ENCODE measurements at regions not wholly inside any gene's neighbourhood (a gene's known extent, or its start where the extent isn't known, plus 50 kb on each side); places are given as distances from the start of the nearest gene placed in this dataset.

DNA sequence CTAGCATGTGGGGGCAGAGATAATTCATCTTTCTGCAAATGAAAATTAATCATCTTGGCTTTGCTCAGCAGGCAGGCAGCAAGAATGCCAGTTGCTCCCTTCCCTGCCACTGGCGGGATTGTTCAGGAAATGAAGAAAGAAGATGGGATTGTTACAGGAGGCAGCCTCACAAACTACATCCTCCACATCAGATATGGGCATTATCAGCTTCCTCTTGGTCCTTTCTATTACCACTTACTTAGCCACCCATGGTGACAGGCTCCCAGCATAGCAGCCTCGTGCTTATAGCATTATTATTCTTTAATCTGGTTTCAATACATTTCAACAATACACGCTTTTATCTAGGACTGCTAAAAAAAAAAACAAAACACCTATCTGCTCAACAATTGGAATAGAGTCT, 461.6 kb upstream of the ISX start:
- H3K36me3 ChIP-seq (ENCODE audit: control insufficient read depth, insufficient read depth, low read length) = no peaks in the 10 kb centered on the region
- TF ChIP-seq, protein P1, sequence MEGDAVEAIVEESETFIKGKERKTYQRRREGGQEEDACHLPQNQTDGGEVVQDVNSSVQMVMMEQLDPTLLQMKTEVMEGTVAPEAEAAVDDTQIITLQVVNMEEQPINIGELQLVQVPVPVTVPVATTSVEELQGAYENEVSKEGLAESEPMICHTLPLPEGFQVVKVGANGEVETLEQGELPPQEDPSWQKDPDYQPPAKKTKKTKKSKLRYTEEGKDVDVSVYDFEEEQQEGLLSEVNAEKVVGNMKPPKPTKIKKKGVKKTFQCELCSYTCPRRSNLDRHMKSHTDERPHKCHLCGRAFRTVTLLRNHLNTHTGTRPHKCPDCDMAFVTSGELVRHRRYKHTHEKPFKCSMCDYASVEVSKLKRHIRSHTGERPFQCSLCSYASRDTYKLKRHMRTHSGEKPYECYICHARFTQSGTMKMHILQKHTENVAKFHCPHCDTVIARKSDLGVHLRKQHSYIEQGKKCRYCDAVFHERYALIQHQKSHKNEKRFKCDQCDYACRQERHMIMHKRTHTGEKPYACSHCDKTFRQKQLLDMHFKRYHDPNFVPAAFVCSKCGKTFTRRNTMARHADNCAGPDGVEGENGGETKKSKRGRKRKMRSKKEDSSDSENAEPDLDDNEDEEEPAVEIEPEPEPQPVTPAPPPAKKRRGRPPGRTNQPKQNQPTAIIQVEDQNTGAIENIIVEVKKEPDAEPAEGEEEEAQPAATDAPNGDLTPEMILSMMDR (IDR thresholded peaks at IDR 0.05) = no peak
- H3K27me3 ChIP-seq (ENCODE audit: control insufficient read depth, insufficient read depth, low read length) = no peaks in the 10 kb centered on the region
- H3K79me2 ChIP-seq = no peaks in the 10 kb centered on the region
- H3K4me1 ChIP-seq = no peaks in the 10 kb centered on the region
- no peaks in the 10 kb centered on the region for H3K9me3 ChIP-seq (ENCODE audit: control insufficient read depth, low read length)
- no peak overlapping the region for H3K9ac ChIP-seq
- no peak overlapping the region for H2AFZ ChIP-seq
- no peak overlapping the region for H3K4me3 ChIP-seq (ENCODE audit: low read depth, low read length)
- H3K4me2 ChIP-seq (ENCODE audit: low read length) = no peak overlapping the region
- no peak overlapping the region for H3K27ac ChIP-seq

DNA sequence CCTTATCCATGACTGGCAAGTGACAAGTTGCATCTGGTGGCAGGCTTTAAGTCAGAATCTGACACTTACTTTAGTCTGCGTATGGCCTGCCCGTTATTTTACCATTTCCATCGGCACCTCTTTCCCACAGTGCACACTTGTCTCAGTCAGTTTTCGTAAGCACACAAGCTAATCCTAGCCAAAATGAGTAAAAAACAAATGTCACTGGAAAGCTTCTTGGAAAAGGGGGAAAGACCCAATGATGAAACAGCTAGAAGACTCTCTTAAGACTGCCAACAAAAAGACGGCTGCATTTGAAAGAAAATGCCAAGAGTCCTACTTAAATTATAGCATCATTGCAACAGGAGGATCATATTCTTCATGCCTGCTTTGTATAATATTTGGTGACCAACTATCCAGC, 457.9 kb upstream of the ISX start:
- H3K9ac ChIP-seq = no peak overlapping the region
- no peak overlapping the region for H3K27ac ChIP-seq
- H3K79me2 ChIP-seq = no peaks in the 10 kb centered on the region
- no peaks in the 10 kb centered on the region for H3K36me3 ChIP-seq (ENCODE audit: control insufficient read depth, insufficient read depth, low read length)
- H3K4me1 ChIP-seq = no peaks in the 10 kb centered on the region
- H3K4me3 ChIP-seq (ENCODE audit: low read depth, low read length) = no peak overlapping the region
- no peaks in the 10 kb centered on the region for H3K9me3 ChIP-seq (ENCODE audit: control insufficient read depth, low read length)
- H3K27me3 ChIP-seq (ENCODE audit: control insufficient read depth, insufficient read depth, low read length) = no peaks in the 10 kb centered on the region
- H3K4me2 ChIP-seq (ENCODE audit: low read length) = no peak overlapping the region
- H2AFZ ChIP-seq = no peak overlapping the region
- TF ChIP-seq, protein P1 (IDR thresholded peaks at IDR 0.05) = no peak

DNA sequence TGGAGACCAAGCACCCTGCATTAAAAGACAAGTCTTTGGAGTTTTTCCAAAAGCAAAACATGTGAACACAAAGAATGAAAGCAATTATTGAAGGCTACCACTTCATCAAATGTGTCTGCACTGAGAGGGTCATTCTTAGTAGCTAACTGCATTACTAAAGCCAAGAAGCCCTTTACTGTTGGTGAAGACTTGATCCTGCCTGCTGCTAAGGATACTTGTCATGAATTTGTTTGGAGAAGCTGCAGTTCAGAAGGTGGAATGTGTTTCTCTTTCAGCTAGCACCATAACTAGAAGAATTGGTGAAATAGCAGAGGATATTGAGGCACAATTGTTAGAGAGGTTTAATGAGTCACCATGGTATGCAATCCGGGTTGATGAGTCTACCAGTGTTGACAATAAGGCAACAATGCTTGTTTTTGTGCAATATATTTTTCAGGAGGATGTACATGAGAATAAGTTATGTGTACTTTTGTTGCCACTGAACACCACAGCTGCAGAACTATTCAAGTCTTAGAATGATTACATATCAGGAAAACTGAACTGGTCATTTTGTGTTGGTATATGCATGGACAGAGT, 457.3 kb upstream of the ISX start:
- no peaks in the 10 kb centered on the region for H3K36me3 ChIP-seq (ENCODE audit: control insufficient read depth, insufficient read depth, low read length)
- H3K4me3 ChIP-seq (ENCODE audit: low read depth, low read length) = no peak overlapping the region
- TF ChIP-seq, protein P1 (IDR thresholded peaks at IDR 0.05) = no peak

DNA sequence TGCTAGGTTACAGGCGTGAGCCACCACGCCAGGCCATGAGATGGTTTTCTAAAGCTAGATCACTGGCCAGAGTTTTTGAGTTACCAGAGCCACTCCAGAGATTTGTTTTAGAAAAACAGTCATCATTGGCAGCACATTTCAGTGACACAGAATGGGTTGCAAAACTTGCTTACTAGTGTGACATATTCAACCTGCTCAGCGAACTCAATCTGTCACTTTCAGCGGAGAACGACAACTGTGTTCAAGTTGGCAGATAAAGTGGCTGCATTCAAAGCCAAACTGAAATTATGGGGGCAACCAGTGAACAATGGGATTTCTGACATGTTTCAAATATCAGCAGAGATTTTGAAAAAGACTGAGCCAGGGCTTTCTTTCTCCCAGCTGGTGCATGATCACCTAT, 456.3 kb upstream of the ISX start:
- no peaks in the 10 kb centered on the region for H3K27me3 ChIP-seq (ENCODE audit: control insufficient read depth, insufficient read depth, low read length)
- H3K9ac ChIP-seq = no peak overlapping the region
- TF ChIP-seq, protein P1 (IDR thresholded peaks at IDR 0.05) = no peak
- H3K27ac ChIP-seq = no peak overlapping the region
- H3K4me3 ChIP-seq (ENCODE audit: low read depth, low read length) = no peak overlapping the region
- no peaks in the 10 kb centered on the region for H3K36me3 ChIP-seq (ENCODE audit: control insufficient read depth, insufficient read depth, low read length)
- H3K9me3 ChIP-seq (ENCODE audit: control insufficient read depth, low read length) = no peaks in the 10 kb centered on the region
- no peaks in the 10 kb centered on the region for H3K79me2 ChIP-seq
- no peaks in the 10 kb centered on the region for H3K4me1 ChIP-seq
- no peak overlapping the region for H2AFZ ChIP-seq
- no peak overlapping the region for H3K4me2 ChIP-seq (ENCODE audit: low read length)

More for the DNA sequence above, 457.3 kb upstream of the ISX start:
- no peak overlapping the region for H3K27ac ChIP-seq
- H3K79me2 ChIP-seq = no peaks in the 10 kb centered on the region
- no peak overlapping the region for H3K9ac ChIP-seq
- H3K27me3 ChIP-seq (ENCODE audit: control insufficient read depth, insufficient read depth, low read length) = no peaks in the 10 kb centered on the region
- no peaks in the 10 kb centered on the region for H3K4me1 ChIP-seq
- H3K9me3 ChIP-seq (ENCODE audit: control insufficient read depth, low read length) = no peaks in the 10 kb centered on the region
- H2AFZ ChIP-seq = no peak overlapping the region
- H3K4me2 ChIP-seq (ENCODE audit: low read length) = no peak overlapping the region

DNA sequence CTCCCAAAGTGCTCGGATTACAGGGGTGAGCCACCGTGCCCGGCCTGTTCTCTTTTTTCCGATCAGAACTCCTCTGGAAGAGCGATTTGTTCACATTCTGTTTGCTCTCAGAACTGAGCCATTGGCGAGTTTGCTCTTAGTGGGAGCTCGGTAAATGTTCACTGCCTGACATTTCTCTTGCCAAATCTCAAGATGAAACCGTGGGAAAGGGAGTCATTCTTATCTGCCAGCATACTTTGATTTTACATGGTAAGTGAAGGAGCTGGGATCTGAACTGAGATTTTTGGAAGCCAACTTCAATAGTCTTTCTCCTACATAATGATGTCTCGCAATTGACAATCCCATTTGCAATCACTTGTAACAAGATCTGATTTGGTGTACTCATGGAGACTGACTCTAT, 445.8 kb upstream of the ISX start:
- Histone ChIP-seq H3K36me3 (ENCODE audit: control insufficient read depth, insufficient read depth, low read length) (no peaks in the 10 kb centered on the region), H3K9ac (no peak overlapping the region), H2AFZ (no peak overlapping the region), H3K79me2 (no peaks in the 10 kb centered on the region), H3K9me3 (ENCODE audit: control insufficient read depth, low read length) (no peaks in the 10 kb centered on the region), H3K4me3 (ENCODE audit: low read depth, low read length) (no peak overlapping the region), H3K27me3 (ENCODE audit: control insufficient read depth, insufficient read depth, low read length) (no peaks in the 10 kb centered on the region), H3K4me1 (no peaks in the 10 kb centered on the region), H3K27ac (no peak overlapping the region), H3K4me2 (ENCODE audit: low read length) (no peak overlapping the region)
- TF ChIP-seq, protein P1 (IDR thresholded peaks at IDR 0.05) = no peak
